Activated naive CD4-positive, alpha-beta T cell treated with anti-CD3 and anti-CD28 coated beads, Interleukin-2, amount 10 ng/mL, durations not matched to agents 7 days and 5 days (primary cell): ENCODE measurements at regions not wholly inside any gene's neighbourhood (a gene's known extent, or its start where the extent isn't known, plus 50 kb on each side); places are given as distances from the start of the nearest gene placed in this dataset.

ENCODE experiments used
- CTCF ChIA-PET: fragments of 350-600 bp; sonication (Branson Sonifier 250); formaldehyde crosslinking; loops from one replicate; lab custom pipeline; 2021; ENCODE audit warnings: antibody characterized with exemption; lab: Charles Lee
- DNase-seq: peaks from one replicate; pipeline ENCODE4 v3.0.0-alpha.2; 2020
- H3K27ac Mint-ChIP-seq: one replicate; pipeline ENCODE4 v1.8.0; 2021; ENCODE audit warnings: mild to moderate bottlenecking, moderate library complexity, mixed read lengths
- H3K27me3 Mint-ChIP-seq: one replicate; pipeline ENCODE4 v1.8.0; 2021; ENCODE audit warnings: mild to moderate bottlenecking, mixed read lengths
- H3K36me3 Mint-ChIP-seq: one replicate; pipeline ENCODE4 v1.8.0; 2021; ENCODE audit warnings: mixed read lengths
- H3K4me1 Mint-ChIP-seq: one replicate; pipeline ENCODE4 v1.8.0; 2021; ENCODE audit warnings: mixed read lengths
- H3K4me3 Mint-ChIP-seq: one replicate; pipeline ENCODE4 v1.8.0; 2021; ENCODE audit warnings: mild to moderate bottlenecking, moderate library complexity, mixed read lengths
- H3K9me3 Mint-ChIP-seq: one replicate; pipeline ENCODE4 v1.8.0; 2021; ENCODE audit warnings: mixed read lengths

DNA sequence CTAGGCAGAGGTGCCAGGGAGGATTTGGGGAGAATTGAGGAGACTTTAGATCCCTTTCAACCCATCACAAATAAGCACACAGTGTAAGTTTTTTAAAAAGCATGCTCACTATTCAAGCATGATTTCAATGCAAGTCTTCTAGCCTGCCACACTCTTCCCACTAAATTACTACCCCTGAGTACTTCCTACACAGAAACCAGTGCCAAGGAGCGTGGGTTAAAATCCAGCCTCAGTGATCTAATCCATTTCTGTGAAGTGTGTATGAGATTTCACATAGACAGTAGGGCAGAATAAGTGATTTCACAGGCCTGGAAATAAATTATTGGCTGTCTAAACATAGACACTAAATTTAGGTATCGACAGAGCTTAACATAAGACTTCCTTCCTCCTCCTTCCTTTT is 142.9 kb upstream of the ATP1B1 start:
- Mint-ChIP-seq H3K36me3 (no peaks in the 10 kb centered on the region), H3K27ac (no peak overlapping the region), H3K4me3 (no peak overlapping the region), H3K27me3 (no peaks in the 10 kb centered on the region), H3K9me3 (no peaks in the 10 kb centered on the region), H3K4me1 (no peaks in the 10 kb centered on the region)
- DNase-seq, result no peak
- CTCF ChIA-PET, result no interaction called here

GRCh38 chr1:168964478-168964877 is 142.0 kb upstream of the ATP1B1 start:
- Mint-ChIP-seq H3K9me3 (no peaks in the 10 kb centered on the region), H3K4me1 (no peaks in the 10 kb centered on the region), H3K27ac (no peak overlapping the region), H3K27me3 (no peaks in the 10 kb centered on the region), H3K4me3 (no peak overlapping the region), H3K36me3 (no peaks in the 10 kb centered on the region)
- CTCF ChIA-PET, result no interaction called here
- no peak for DNase-seq

GRCh38 chr1:168966217-168966616 is 140.3 kb upstream of the ATP1B1 start:
- no peaks in the 10 kb centered on the region for H3K36me3 Mint-ChIP-seq

GRCh38 chr1:168966636-168967035 is 139.9 kb upstream of the ATP1B1 start:
- no peak for DNase-seq
- no peaks in the 10 kb centered on the region for H3K36me3 Mint-ChIP-seq
- H3K9me3 Mint-ChIP-seq, result no peaks in the 10 kb centered on the region
- H3K27ac Mint-ChIP-seq, result no peak overlapping the region
- no peak overlapping the region for H3K4me3 Mint-ChIP-seq
- H3K4me1 Mint-ChIP-seq, result no peaks in the 10 kb centered on the region
- H3K27me3 Mint-ChIP-seq, result no peaks in the 10 kb centered on the region
- CTCF ChIA-PET, result no interaction called here

More at GRCh38 chr1:168966217-168966616, 140.3 kb upstream of the ATP1B1 start:
- Mint-ChIP-seq H3K9me3 (no peaks in the 10 kb centered on the region), H3K27me3 (no peaks in the 10 kb centered on the region), H3K4me1 (no peaks in the 10 kb centered on the region), H3K27ac (no peak overlapping the region), H3K4me3 (no peak overlapping the region)
- DNase-seq, result no peak
- CTCF ChIA-PET, result no interaction called here

- CTCF ChIA-PET, result no interaction called here
- Mint-ChIP-seq H3K4me1 (no peaks in the 10 kb centered on the region), H3K4me3 (no peak overlapping the region), H3K27ac (no peak overlapping the region), H3K36me3 (no peaks in the 10 kb centered on the region), H3K9me3 (no peaks in the 10 kb centered on the region), H3K27me3 (no peaks in the 10 kb centered on the region)
- DNase-seq, result no peak
These were observed 135.4 kb upstream of the ATP1B1 start for GRCh38 chr1:168970926-168971659.

DNA sequence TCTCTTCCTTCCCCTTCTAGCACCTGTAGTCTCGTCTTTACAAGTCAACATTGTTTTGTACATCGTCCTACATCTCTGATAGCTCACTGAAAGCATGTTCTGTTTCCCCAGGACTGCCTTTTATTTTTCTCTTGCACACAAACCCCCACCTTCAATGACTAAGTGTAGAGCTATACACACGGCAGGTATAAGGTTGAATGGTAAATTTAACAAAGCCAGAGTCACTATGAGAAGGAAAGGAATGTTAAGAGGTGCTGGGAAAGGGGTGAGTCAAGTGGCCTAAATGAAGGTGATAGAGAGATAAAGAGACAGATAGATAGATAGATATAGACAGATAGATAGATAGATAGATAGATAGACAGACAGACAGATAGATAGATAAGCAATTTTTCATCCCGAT is 134.3 kb upstream of the ATP1B1 start:
- H3K4me1 Mint-ChIP-seq, result no peaks in the 10 kb centered on the region
- H3K36me3 Mint-ChIP-seq, result no peaks in the 10 kb centered on the region
- no peak overlapping the region for H3K27ac Mint-ChIP-seq
- no peak for DNase-seq
- H3K9me3 Mint-ChIP-seq, result no peaks in the 10 kb centered on the region
- H3K4me3 Mint-ChIP-seq, result no peak overlapping the region
- no peaks in the 10 kb centered on the region for H3K27me3 Mint-ChIP-seq
- CTCF ChIA-PET, result no interaction called here

DNA sequence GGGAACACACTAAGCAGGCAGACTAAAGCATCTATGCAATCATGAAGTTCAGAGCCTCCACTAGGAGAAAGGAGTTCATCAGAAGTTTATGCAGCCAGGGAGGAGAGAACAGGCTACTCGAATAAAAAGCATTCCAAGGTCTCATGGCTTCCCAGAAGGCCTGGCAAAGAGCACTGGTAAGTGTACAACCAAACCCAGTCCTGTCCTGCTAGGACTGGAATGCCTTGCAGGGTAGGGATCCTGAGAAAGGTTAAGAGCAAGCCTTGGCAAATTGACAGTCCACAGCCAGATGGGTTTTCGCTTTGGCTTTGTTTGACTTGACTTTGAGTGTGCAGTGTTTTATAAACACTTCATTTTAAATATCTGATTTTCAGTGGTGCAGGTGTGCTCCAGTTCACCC is 133.6 kb upstream of the ATP1B1 start:
- H3K36me3 Mint-ChIP-seq, result no peaks in the 10 kb centered on the region

GRCh38 chr1:168974117-168974516 is 132.4 kb upstream of the ATP1B1 start:
- no peaks in the 10 kb centered on the region for H3K9me3 Mint-ChIP-seq
- DNase-seq, result no peak

More for the DNA sequence above, 133.6 kb upstream of the ATP1B1 start:
- Mint-ChIP-seq H3K4me1 (no peaks in the 10 kb centered on the region), H3K4me3 (no peak overlapping the region), H3K27me3 (no peaks in the 10 kb centered on the region), H3K9me3 (no peaks in the 10 kb centered on the region), H3K27ac (no peak overlapping the region)
- CTCF ChIA-PET, result no interaction called here
- DNase-seq, result no peak

GRCh38 chr1:168974611-168975010 is 131.9 kb upstream of the ATP1B1 start:
- H3K4me3 Mint-ChIP-seq, result no peak overlapping the region
- H3K9me3 Mint-ChIP-seq, result no peaks in the 10 kb centered on the region
- H3K27ac Mint-ChIP-seq, result no peak overlapping the region
- CTCF ChIA-PET, result no interaction called here
- no peak for DNase-seq
- no peaks in the 10 kb centered on the region for H3K36me3 Mint-ChIP-seq
- no peaks in the 10 kb centered on the region for H3K27me3 Mint-ChIP-seq
- H3K4me1 Mint-ChIP-seq, result no peaks in the 10 kb centered on the region

More at GRCh38 chr1:168974117-168974516, 132.4 kb upstream of the ATP1B1 start:
- CTCF ChIA-PET, result no interaction called here
- H3K27me3 Mint-ChIP-seq, result no peaks in the 10 kb centered on the region
- no peaks in the 10 kb centered on the region for H3K36me3 Mint-ChIP-seq
- H3K4me1 Mint-ChIP-seq, result no peaks in the 10 kb centered on the region
- no peak overlapping the region for H3K27ac Mint-ChIP-seq
- H3K4me3 Mint-ChIP-seq, result no peak overlapping the region

GRCh38 chr1:168976267-168976666 is 130.2 kb upstream of the ATP1B1 start:
- no peak for DNase-seq
- no peaks in the 10 kb centered on the region for H3K9me3 Mint-ChIP-seq
- no peaks in the 10 kb centered on the region for H3K36me3 Mint-ChIP-seq
- H3K27me3 Mint-ChIP-seq, result no peaks in the 10 kb centered on the region
- no peak overlapping the region for H3K27ac Mint-ChIP-seq
- no peaks in the 10 kb centered on the region for H3K4me1 Mint-ChIP-seq
- H3K4me3 Mint-ChIP-seq, result no peak overlapping the region
- CTCF ChIA-PET, result no interaction called here

DNA sequence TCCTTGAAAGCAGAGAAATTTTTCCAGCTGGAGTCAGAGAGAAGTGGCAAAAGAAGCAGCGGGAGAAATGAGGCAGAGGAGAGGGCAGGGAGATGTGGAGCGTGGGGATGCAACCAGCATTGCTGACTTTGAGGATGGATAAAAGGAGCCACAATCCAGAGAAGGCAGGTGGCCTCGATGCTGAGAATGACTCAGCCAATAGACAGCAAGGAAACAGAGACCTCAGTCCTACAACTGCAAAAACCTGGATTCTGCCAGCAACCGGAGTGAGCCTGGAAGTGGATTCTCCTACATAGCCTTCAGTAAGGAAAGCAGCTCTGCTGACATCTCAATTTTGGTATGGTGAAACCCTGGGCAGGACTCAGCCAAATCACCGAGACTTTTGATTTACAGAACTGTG is 128.9 kb upstream of the ATP1B1 start:
- Mint-ChIP-seq H3K4me3 (no peak overlapping the region), H3K27ac (no peak overlapping the region), H3K9me3 (no peaks in the 10 kb centered on the region), H3K36me3 (no peaks in the 10 kb centered on the region), H3K27me3 (no peaks in the 10 kb centered on the region), H3K4me1 (no peaks in the 10 kb centered on the region)
- CTCF ChIA-PET, result no interaction called here
- no peak for DNase-seq

DNA sequence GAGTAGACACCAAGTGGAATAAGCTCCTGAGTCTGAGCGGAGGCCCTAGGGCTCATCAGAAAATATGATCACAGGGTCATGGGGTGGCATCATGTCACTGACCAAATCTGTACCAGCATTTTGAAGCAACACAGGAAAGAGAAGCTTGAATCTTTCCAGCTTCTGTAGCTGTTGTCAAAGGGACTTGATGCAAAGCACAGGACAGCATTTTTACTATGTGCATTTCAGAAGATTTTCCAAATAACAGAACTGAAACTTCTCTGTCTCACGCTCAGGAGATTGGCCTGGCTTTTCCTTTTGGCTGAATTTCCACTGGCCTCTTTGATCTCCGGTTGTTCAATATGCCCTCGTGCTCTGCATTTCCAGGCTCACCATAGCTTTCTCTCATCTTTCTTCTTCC is 127.2 kb upstream of the ATP1B1 start:
- Mint-ChIP-seq H3K4me1 (no peaks in the 10 kb centered on the region), H3K27me3 (no peaks in the 10 kb centered on the region), H3K9me3 (no peaks in the 10 kb centered on the region), H3K4me3 (no peak overlapping the region), H3K36me3 (no peaks in the 10 kb centered on the region), H3K27ac (no peak overlapping the region)
- DNase-seq, result no peak
- CTCF ChIA-PET, result no interaction called here

DNA sequence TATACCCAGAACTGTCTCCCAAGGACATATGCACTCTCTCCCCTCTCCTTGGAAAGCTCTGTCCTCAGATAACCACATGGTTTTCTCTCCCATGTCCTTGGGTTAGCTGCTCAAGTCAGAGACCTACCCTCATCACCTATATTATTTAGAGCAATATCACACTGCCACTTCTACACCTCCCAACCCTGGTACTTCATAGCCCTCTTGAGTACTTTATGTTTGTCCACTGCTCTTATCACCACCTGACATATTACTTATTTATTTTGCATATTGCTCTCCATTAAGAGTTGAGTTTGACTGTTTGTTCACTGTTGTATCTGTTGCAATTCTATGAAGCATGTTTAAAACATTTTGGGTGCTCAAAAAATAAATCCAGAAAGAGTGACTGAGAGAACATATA is 126.3 kb upstream of the ATP1B1 start:
- CTCF ChIA-PET, result no interaction called here
- no peak for DNase-seq
- no peaks in the 10 kb centered on the region for H3K27me3 Mint-ChIP-seq
- H3K4me1 Mint-ChIP-seq, result no peaks in the 10 kb centered on the region
- no peak overlapping the region for H3K27ac Mint-ChIP-seq
- H3K36me3 Mint-ChIP-seq, result no peaks in the 10 kb centered on the region
- no peaks in the 10 kb centered on the region for H3K9me3 Mint-ChIP-seq
- H3K4me3 Mint-ChIP-seq, result no peak overlapping the region

GRCh38 chr1:168980656-168981055 is 125.8 kb upstream of the ATP1B1 start:
- Mint-ChIP-seq H3K9me3 (no peaks in the 10 kb centered on the region), H3K36me3 (no peaks in the 10 kb centered on the region), H3K4me3 (no peak overlapping the region), H3K27me3 (no peaks in the 10 kb centered on the region), H3K4me1 (no peaks in the 10 kb centered on the region), H3K27ac (no peak overlapping the region)
- DNase-seq, result no peak
- CTCF ChIA-PET, result no interaction called here

DNA sequence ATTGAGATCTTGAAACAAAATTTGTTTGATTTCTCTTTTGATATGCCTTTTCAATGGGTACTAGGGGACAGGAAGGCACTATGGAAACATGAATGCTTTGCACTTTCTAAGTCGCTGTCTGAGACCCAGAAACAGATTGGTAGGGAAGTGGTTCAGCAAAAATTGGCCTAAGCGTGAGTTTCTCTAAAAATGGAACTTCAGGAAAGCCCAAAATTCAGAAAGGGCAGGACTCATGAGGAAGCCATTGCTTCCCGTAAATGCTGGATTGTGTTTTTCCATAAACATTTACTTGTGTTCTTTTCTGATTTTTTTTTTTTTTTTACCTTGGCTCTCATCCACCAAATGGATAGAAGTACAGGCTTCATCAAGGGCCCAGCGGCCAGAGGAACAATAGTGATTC is 123.7 kb upstream of the ATP1B1 start:
- H3K27me3 Mint-ChIP-seq, result no peaks in the 10 kb centered on the region
- DNase-seq, result no peak
- no peaks in the 10 kb centered on the region for H3K36me3 Mint-ChIP-seq
- no peaks in the 10 kb centered on the region for H3K4me1 Mint-ChIP-seq
- CTCF ChIA-PET, result no interaction called here
- H3K27ac Mint-ChIP-seq, result no peak overlapping the region
- H3K4me3 Mint-ChIP-seq, result no peak overlapping the region
- H3K9me3 Mint-ChIP-seq, result no peaks in the 10 kb centered on the region
